H1 (cell line): ENCODE measurements at regions not wholly inside any gene's neighbourhood (a gene's known extent, or its start where the extent isn't known, plus 50 kb on each side); places are given as distances from the start of the nearest gene placed in this dataset.

Source experiments
- CTCF ChIA-PET: fragments of 300-600 bp; sonication (Branson Sonifier 250); formaldehyde crosslinking; loops from one replicate; lab custom pipeline; 2021; ENCODE audit not compliant: partially characterized antibody; lab: Charles Lee
- POLR2A ChIA-PET: fragments of 300-600 bp; sonication (Branson Sonifier 250); formaldehyde crosslinking; loops from one replicate; lab custom pipeline; 2021; ENCODE audit warnings: inconsistent platforms; ENCODE audit not compliant: partially characterized antibody; lab: Charles Lee
- DNase-seq, 2 experiments: peaks; one replicate each; pipeline versions ENCODE4 v3.0.0 to v3.0.0-alpha.2; 2010 to 2022; ENCODE audit warnings: low spot score in 2 of 2, low read depth in 1 of 2, mixed read lengths in 1 of 2
- FAIRE-seq: peaks from 2 replicates; lab custom pipeline; 2011; peaks lifted over from hg19 to GRCh38; lab: Jason Lieb, UNC
- H2AFZ ChIP-seq: 2 replicates; pipeline ENCODE4 v1.8.1; 2012; ENCODE audit warnings: low read length, inconsistent platforms
- H2AK5ac ChIP-seq: 2 replicates; pipeline ENCODE4 v1.6.1; 2013; ENCODE audit warnings: low read depth, low read length
- H2BK120ac ChIP-seq: replicated peaks from 2 replicates; pipeline ENCODE3; 2013; ENCODE audit warnings: low read depth, low read length, inconsistent platforms
- H2BK12ac ChIP-seq: 2 replicates; pipeline ENCODE4 v1.6.1; 2013; ENCODE audit warnings: low read depth, low read length
- H2BK15ac ChIP-seq: 2 replicates; pipeline ENCODE4 v1.6.1; 2013; ENCODE audit warnings: low read length
- H2BK20ac ChIP-seq: 2 replicates; pipeline ENCODE4 v1.6.1; 2013; ENCODE audit warnings: low read length
- H2BK5ac ChIP-seq: 2 replicates; pipeline ENCODE4 v1.6.1; 2013; ENCODE audit warnings: low read depth, low read length
- H3K14ac ChIP-seq: 2 replicates; pipeline ENCODE4 v1.6.1; 2013; ENCODE audit warnings: inconsistent platforms; ENCODE audit not compliant: insufficient read length
- H3K18ac ChIP-seq: 2 replicates; pipeline ENCODE4 v1.6.1; 2013; ENCODE audit warnings: low read length; ENCODE audit errors: extremely low read depth
- H3K23ac ChIP-seq: 2 replicates; pipeline ENCODE4 v1.6.1; 2013; ENCODE audit warnings: inconsistent platforms; ENCODE audit not compliant: insufficient read length
- H3K23me2 ChIP-seq: 2 replicates; pipeline ENCODE4 v1.6.1; 2013; ENCODE audit warnings: low read depth, low read length
- H3K27ac ChIP-seq: 2 replicates; pipeline ENCODE4 v1.6.1; 2011; ENCODE audit warnings: low read depth, low read length, inconsistent platforms
- H3K27me3 ChIP-seq, 4 experiments: replicated peaks in 1 of 4; 1 replicate in 1 of 4; 2 replicates in 3 of 4; pipeline versions ENCODE4 v1.6.1 to v1.8.1; 2011 to 2013; ENCODE audit warnings: low read length in 3 of 4, mild to moderate bottlenecking in 3 of 4, inconsistent platforms in 2 of 4, mixed read lengths in 2 of 4, moderate library complexity in 1 of 4; ENCODE audit not compliant: control insufficient read depth in 3 of 4, insufficient read depth in 3 of 4; ENCODE audit errors: extremely low read depth in 1 of 4
- H3K36me3 ChIP-seq, 4 experiments: 2 replicates each; pipeline versions ENCODE4 v1.6.1 to v1.8.1; 2011 to 2013; ENCODE audit warnings: mild to moderate bottlenecking in 4 of 4, low read length in 3 of 4, moderate library complexity in 2 of 4, control low read depth in 1 of 4, inconsistent platforms in 1 of 4; ENCODE audit not compliant: insufficient read depth in 4 of 4, control insufficient read depth in 2 of 4
- H3K4ac ChIP-seq: replicated peaks from 2 replicates; pipeline ENCODE3; 2013; ENCODE audit warnings: low read length, low read depth, mixed read lengths, inconsistent platforms; ENCODE audit not compliant: insufficient read length
- H3K4me1 ChIP-seq, 4 experiments: replicated peaks in 1 of 4; 1 replicate in 1 of 4; 2 replicates in 3 of 4; pipeline versions ENCODE4 v1.6.1 to v1.8.1; 2011 to 2013; ENCODE audit warnings: low read length in 3 of 4, inconsistent platforms in 2 of 4, mixed read lengths in 1 of 4; ENCODE audit not compliant: insufficient read depth in 4 of 4, control insufficient read depth in 3 of 4
- H3K4me2 ChIP-seq, 2 experiments: 2 replicates each; pipeline versions ENCODE4 v1.6.1 to v1.8.1; 2011 to 2013; ENCODE audit warnings: low read depth in 2 of 2, low read length in 2 of 2, control low read depth in 1 of 2, inconsistent platforms in 1 of 2, mild to moderate bottlenecking in 1 of 2; ENCODE audit not compliant: insufficient read depth in 1 of 2
- H3K4me3 ChIP-seq, 4 experiments: fragments of 200-600, 300-600 bp in 1 of 4; sonication (generic), shearing (Covaris generic), sonication (Bioruptor Twin) in 1 of 4; 2 replicates each; pipeline versions ENCODE4 v1.5.1 to v1.8.1; 2011 to 2016; ENCODE audit warnings: low read length in 4 of 4, low read depth in 3 of 4, control low read depth in 2 of 4, inconsistent platforms in 2 of 4, mild to moderate bottlenecking in 2 of 4, mixed read lengths in 1 of 4, moderate library complexity in 1 of 4; ENCODE audit not compliant: insufficient read depth in 2 of 4; ENCODE audit errors: extremely low read depth in 1 of 4
- H3K56ac ChIP-seq: replicated peaks from 2 replicates; pipeline ENCODE3; 2013; ENCODE audit warnings: low read depth, mild to moderate bottlenecking, mixed read lengths, low read length, inconsistent platforms; ENCODE audit not compliant: insufficient read length
- H3K79me1 ChIP-seq: 2 replicates; pipeline ENCODE4 v1.6.1; 2013; ENCODE audit warnings: low read depth, low read length, control low read depth
- H3K79me2 ChIP-seq, 2 experiments: 2 replicates each; pipeline versions ENCODE4 v1.6.1 to v1.8.1; 2012 to 2013; ENCODE audit warnings: low read length in 2 of 2, mild to moderate bottlenecking in 2 of 2, inconsistent platforms in 1 of 2; ENCODE audit not compliant: insufficient read depth in 2 of 2, control insufficient read depth in 1 of 2
- H3K9ac ChIP-seq, 4 experiments: replicated peaks in 1 of 4; 1 replicate in 1 of 4; 2 replicates in 3 of 4; pipeline versions ENCODE4 v1.6.1 to v1.8.1; 2011 to 2013; ENCODE audit warnings: low read depth in 3 of 4, low read length in 3 of 4, control low read depth in 2 of 4, mild to moderate bottlenecking in 2 of 4, moderate library complexity in 2 of 4, inconsistent platforms in 1 of 4; ENCODE audit errors: extremely low read depth in 1 of 4
- H3K9me3 ChIP-seq, 2 experiments: 2 replicates each; pipeline versions ENCODE4 v1.6.1 to v1.8.1; 2012 to 2013; ENCODE audit warnings: mild to moderate bottlenecking in 2 of 2, moderate library complexity in 2 of 2, control low read depth in 1 of 2, inconsistent platforms in 1 of 2, low read depth in 1 of 2, low read length in 1 of 2, mixed read lengths in 1 of 2; ENCODE audit not compliant: insufficient read depth in 2 of 2
- H4K20me1 ChIP-seq, 2 experiments: replicated peaks in 1 of 2; 2 replicates each; pipeline versions ENCODE3 to v1.8.1; 2011 to 2013; ENCODE audit warnings: inconsistent platforms in 2 of 2, low read length in 2 of 2, mild to moderate bottlenecking in 1 of 2; ENCODE audit not compliant: insufficient read depth in 2 of 2, control insufficient read depth in 1 of 2
- H4K5ac ChIP-seq: 2 replicates; pipeline ENCODE4 v1.6.1; 2013; ENCODE audit warnings: low read length, low read depth, mixed read lengths, inconsistent platforms; ENCODE audit not compliant: insufficient read length
- H4K8ac ChIP-seq: 2 replicates; pipeline ENCODE4 v1.8.0; 2013; ENCODE audit warnings: mild to moderate bottlenecking, moderate library complexity, low read length, inconsistent platforms; ENCODE audit not compliant: insufficient read depth; ENCODE audit errors: extremely low read depth
- H4K91ac ChIP-seq: replicated peaks from 2 replicates; pipeline ENCODE3; 2013; ENCODE audit warnings: low read length, mixed read lengths, inconsistent platforms; ENCODE audit not compliant: insufficient read length
- ASH2L ChIP-seq: fragments of 200-600, 300-600 bp; sonication (generic); IDR thresholded peaks from one replicate; pipeline ENCODE4 v1.7.1; 2017; ENCODE audit warnings: low read length
- BACH1 ChIP-seq: IDR thresholded peaks from 2 replicates; pipeline ENCODE4 v1.6.1; 2012; ENCODE audit warnings: low read length, improper control_type of control experiment
- EZH2 ChIP-seq: fragments of 200-600 bp; sonication (generic); IDR thresholded peaks from 2 replicates; pipeline ENCODE4 v1.7.1; 2012; ENCODE audit warnings: low read depth, mild to moderate bottlenecking, moderate library complexity, low read length, inconsistent platforms; ENCODE audit not compliant: severe bottlenecking
- MAX ChIP-seq: IDR thresholded peaks from 2 replicates; pipeline ENCODE4 v1.6.1; 2012; ENCODE audit warnings: inconsistent platforms
- SIRT6 ChIP-seq: IDR thresholded peaks from one replicate; pipeline ENCODE4 v1.7.1; 2012; ENCODE audit warnings: low read length, inconsistent platforms
- TAF7 ChIP-seq: optimal IDR thresholded peaks from 2 replicates; pipeline ENCODE3; 2011; ENCODE audit warnings: low read depth, mild to moderate bottlenecking, inconsistent platforms, low read length, moderate library complexity, borderline replicate concordance
- TBP ChIP-seq: IDR thresholded peaks from 2 replicates; pipeline ENCODE4 v1.6.1; 2011; ENCODE audit warnings: low read depth, low read length, improper control_type of control experiment
- TCF12 ChIP-seq: IDR thresholded peaks from 2 replicates; pipeline ENCODE4 v1.6.1; 2011; ENCODE audit warnings: low read depth, mild to moderate bottlenecking, low read length
- WGBS, 2 experiments: shearing (Covaris generic) in 1 of 2; methylation state at CpG; one replicate each; pipeline versions ENCODE4 v1.1.6 to v1.1.7; 2013 to 2015; ENCODE audit warnings: low lambda C conversion rate in 2 of 2, mixed read lengths in 2 of 2, inconsistent platforms in 1 of 2, low coverage in 1 of 2, missing lambda C conversion rate in 1 of 2; ENCODE audit not compliant: insufficient replicate concordance in 2 of 2, insufficient coverage in 1 of 2, insufficient read length in 1 of 2; ENCODE audit errors: extremely low coverage in 1 of 2, missing lambda C conversion rate in 1 of 2; 5-methylcytosine and 5-hydroxymethylcytosine counted together

GRCh38 chrX:7378406-7378805 lies 230.5 kb upstream of the PUDP start:
- Histone ChIP-seq H2BK12ac (no peak overlapping the region), H4K20me1 (no peaks in the 10 kb centered on the region), H2BK20ac (no peak overlapping the region), H3K23me2 (no peaks in the 10 kb centered on the region), H2AK5ac (no peak overlapping the region), H3K14ac (no peak overlapping the region), H2AFZ (no peak overlapping the region), H3K56ac (no peak overlapping the region), H3K9me3 (no peaks in the 10 kb centered on the region), H3K27ac (no peak overlapping the region), H3K79me1 (no peaks in the 10 kb centered on the region), H3K4me1 (no peaks in the 10 kb centered on the region), H2BK15ac (no peak overlapping the region), H4K5ac (no peak overlapping the region), H3K27me3 (no peaks in the 10 kb centered on the region), H3K36me3 (no peaks in the 10 kb centered on the region), H4K8ac (no peak overlapping the region), H4K91ac (no peak overlapping the region), H3K23ac (no peak overlapping the region)
- CTCF ChIA-PET, result no interaction called here
- 90% methylated on average over 3 of the region's 3 CpGs; no CpG with 5 or more reads in 1 of the 2 experiments for WGBS, 2 experiments
- POLR2A ChIA-PET, result no interaction called here
- TF ChIP-seq EZH2 (no peak), BACH1 (no peak), ASH2L (no peak), MAX (no peak), TAF7 (no peak), SIRT6 (no peak), TBP (no peak), TCF12 (no peak)
- TF ChIP-seq, all 59 proteins: peak for 0
- no peaks in the 10 kb centered on the region for H3K79me2 ChIP-seq
- H3K4me3 ChIP-seq, result no peak overlapping the region
- no peak overlapping the region for H2BK120ac ChIP-seq
- DNase-seq, result no peak
- no peak overlapping the region for H3K4me2 ChIP-seq
- H3K18ac ChIP-seq, result no peak overlapping the region
- H2BK5ac ChIP-seq, result no peak overlapping the region
- no peak overlapping the region for H3K9ac ChIP-seq
- no peak for FAIRE-seq
- no peak overlapping the region for H3K4ac ChIP-seq
